Heart left ventricle (tissue), 13 donors: ENCODE measurements at regions not wholly inside any gene's neighbourhood (a gene's known extent, or its start where the extent isn't known, plus 50 kb on each side); places are given as distances from the start of the nearest gene placed in this dataset.

Source experiments
- POLR2A ChIP-seq, 2 donors: fragments of 450-650 bp; IDR thresholded peaks; one replicate each; pipeline ENCODE4 v1.6.1; 2017; ENCODE audit warnings: antibody characterized with exemption in 2 of 2, mild to moderate bottlenecking in 2 of 2, moderate library complexity in 2 of 2
- TF ChIP-seq, protein P1 (sequence below), 12 donors: fragments of 200-600 bp; sonication (generic) in 4 of 12; IDR thresholded peaks; one replicate each; pipeline versions ENCODE4 v1.5.0 to v1.8.0; 2018 to 2022; ENCODE audit warnings: antibody characterized with exemption in 12 of 12, mild to moderate bottlenecking in 5 of 12
- donor health status: ischemic (EF 13 %, LVEDD 7.1; RV severe dilation, severe dysfunction).
- donor health status: DM: no; HTN: yes; CAD: no.
- donor health status: DM: no; HTN: no; CAD: no.
- donor health status: ischemic (EF 25% LVEDD 6.9; RV normal size, moderate dysfunction).
- donor health status: ischemic (EF 25% LVEDD 5.7; RV mildly dilated, moderate dysfunction).
- donor health status: ischemic (EF 35%, LVEDD 5.7; RV mildly dilated, moderate dysfunction).
- donor health status: nonischemic (EF 11% LVEDD 7.7; RV severe dilation, severe dysfunction).
- donor health status: DM: yes; HTN: yes; CAD: no.
- donor health status: PGD.
- donor health status: ischemic (EF 29% LVEDD 5.4; RV normal size, mild dysfunction).
- donor health status: nonischemic (EF 23%, LVEDD 6.1; RV moderate dilation, normal function).

DNA sequence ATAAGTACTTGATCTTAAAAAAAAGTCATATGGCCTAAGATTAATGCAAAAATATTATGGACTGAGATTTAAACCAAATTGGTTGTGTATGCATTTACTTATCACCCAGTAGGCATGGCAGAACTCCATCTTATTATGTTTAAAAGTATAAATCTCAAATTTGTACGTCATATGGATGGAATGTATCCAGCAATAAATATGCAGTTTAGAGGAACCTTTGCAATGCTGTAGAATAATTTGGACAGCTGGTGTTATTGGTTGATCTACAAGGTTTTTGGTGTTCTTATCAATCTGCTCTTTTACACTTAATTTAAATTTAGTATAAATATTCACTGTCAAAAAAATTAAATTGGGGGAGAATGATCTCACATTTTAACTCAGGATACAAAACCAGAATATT is 640.2 kb downstream of the SATB2 start:
- TF ChIP-seq POLR2A (IDR thresholded peaks at IDR 0.05), result no peak
- TF ChIP-seq, protein P1, sequence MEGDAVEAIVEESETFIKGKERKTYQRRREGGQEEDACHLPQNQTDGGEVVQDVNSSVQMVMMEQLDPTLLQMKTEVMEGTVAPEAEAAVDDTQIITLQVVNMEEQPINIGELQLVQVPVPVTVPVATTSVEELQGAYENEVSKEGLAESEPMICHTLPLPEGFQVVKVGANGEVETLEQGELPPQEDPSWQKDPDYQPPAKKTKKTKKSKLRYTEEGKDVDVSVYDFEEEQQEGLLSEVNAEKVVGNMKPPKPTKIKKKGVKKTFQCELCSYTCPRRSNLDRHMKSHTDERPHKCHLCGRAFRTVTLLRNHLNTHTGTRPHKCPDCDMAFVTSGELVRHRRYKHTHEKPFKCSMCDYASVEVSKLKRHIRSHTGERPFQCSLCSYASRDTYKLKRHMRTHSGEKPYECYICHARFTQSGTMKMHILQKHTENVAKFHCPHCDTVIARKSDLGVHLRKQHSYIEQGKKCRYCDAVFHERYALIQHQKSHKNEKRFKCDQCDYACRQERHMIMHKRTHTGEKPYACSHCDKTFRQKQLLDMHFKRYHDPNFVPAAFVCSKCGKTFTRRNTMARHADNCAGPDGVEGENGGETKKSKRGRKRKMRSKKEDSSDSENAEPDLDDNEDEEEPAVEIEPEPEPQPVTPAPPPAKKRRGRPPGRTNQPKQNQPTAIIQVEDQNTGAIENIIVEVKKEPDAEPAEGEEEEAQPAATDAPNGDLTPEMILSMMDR (IDR thresholded peaks at IDR 0.05), result no peak
